ENCODE measurements at regions not wholly inside any gene's neighbourhood (a gene's known extent, or its start where the extent isn't known, plus 50 kb on each side); places are given as distances from the start of the nearest gene placed in this dataset.

- no peak for TF ChIP-seq TAF1 (IDR thresholded peaks at IDR 0.05; ENCODE audit: low read depth)
- no peak for TF ChIP-seq EGR1 (IDR thresholded peaks at IDR 0.05)
Observed at GRCh38 chr10:78745441-78745840, 323.3 kb upstream of the ZMIZ1 start.

Data from Ishikawa (cell line).